Glomerular endothelial cell (primary cell): ENCODE measurements at regions not wholly inside any gene's neighbourhood (a gene's known extent, or its start where the extent isn't known, plus 50 kb on each side); places are given as distances from the start of the nearest gene placed in this dataset.
"Not testable (repeated sequence)": the region's sequence is repeated elsewhere in the genome, so short reads cannot be mapped to it uniquely, and the experiment has no call there.

Experiments used
- DNase-seq: peaks from one replicate; pipeline ENCODE4 v3.0.0-alpha.2; 2011; ENCODE audit warnings: low read depth, low spot score; ENCODE audit errors: extremely low read depth

DNA sequence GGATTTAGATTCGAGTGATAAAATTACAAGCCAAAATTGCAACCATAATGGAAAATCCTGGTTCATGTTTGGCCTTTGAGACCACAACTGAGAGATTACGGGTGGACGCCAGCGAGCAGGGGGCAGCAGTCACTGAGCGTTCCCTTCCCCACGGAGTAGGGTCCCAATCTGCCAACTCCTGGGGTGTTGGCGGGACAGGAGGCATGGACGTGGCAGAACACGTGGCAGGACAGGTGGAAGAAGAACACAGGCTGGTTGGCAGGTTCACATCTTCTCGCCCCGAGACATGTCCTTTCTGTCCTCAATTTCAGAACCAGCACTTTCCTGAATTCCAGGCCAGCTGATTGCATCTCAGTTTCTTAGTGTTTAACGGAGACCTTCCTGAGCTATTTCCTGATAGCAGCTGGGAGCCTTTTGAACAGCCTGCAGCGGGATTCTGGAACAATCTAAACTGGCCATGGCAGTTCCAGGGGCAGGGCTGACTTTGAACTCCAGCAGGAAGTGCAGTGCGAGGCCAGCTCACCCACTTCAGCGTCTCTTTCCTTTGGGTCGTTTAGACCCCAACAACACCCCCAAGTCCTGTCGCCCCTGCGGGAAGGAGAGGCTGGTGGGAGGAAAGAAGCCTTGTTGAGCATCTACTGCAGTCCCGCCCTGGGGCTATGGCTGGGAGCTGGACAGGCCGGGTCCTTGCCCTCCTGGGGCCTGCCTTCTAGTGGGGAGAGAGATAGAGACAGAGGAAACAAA, 159.1 kb upstream of the FOXF1 start:
- no peak for DNase-seq

DNA sequence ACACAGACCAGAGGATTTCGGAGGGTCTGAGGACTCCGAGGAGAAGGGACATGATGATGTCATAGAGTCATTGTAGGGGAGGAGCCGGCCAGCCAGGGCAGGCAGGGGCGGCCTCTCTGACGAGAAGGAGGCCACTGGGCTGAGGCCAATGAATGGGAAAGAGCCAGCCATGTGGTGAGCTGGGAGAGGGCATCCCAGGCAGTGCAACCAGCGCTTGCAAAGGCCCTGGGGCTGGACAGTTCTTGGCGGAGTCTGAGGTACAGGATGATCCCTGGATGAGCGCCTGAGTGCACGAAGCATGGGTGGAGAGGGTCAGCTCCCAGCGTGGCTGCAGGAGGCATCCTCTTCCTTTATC, 158.6 kb upstream of the FOXF1 start:
- not testable (repeated sequence) for DNase-seq

DNA sequence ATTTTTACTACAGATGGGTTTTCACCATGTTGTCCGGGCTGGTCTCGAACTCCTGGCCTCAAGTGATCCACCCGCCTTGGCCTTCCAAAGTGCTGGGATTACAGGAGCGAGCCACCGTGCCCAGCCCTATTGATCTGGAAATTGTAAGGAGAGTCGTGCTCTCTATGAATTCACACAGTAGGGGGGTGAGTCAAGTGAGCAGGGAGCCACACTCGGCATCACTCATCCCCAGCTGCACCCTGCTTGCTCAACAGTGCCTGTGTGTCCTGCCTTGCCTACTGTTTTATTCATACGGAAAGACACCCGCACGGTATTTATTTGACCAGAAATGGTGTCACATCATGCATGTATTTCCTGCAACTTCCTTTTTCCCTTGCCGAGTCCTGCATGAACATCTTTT, 157.2 kb upstream of the FOXF1 start:
- DNase-seq, result no peak

DNA sequence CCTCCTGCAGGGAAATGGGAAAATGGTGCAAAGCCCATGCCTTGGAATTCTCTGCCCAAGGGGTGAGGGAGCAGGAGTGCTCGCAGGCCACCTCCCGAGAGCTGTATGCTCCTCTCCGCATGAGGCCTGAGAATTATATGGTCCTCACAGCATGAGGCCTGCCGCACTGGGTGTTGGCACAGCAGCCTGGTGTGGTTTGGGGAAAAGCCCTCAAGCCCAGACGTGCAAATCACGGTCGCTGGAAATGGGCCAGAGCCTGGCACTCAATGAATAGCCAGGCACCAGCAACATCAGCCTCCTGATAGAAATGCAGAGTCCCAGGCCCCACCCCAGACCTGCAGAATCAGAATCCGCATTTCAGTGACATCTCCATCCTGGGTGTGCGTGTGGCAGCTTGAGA, 156.4 kb upstream of the FOXF1 start:
- DNase-seq, result no peak

DNA sequence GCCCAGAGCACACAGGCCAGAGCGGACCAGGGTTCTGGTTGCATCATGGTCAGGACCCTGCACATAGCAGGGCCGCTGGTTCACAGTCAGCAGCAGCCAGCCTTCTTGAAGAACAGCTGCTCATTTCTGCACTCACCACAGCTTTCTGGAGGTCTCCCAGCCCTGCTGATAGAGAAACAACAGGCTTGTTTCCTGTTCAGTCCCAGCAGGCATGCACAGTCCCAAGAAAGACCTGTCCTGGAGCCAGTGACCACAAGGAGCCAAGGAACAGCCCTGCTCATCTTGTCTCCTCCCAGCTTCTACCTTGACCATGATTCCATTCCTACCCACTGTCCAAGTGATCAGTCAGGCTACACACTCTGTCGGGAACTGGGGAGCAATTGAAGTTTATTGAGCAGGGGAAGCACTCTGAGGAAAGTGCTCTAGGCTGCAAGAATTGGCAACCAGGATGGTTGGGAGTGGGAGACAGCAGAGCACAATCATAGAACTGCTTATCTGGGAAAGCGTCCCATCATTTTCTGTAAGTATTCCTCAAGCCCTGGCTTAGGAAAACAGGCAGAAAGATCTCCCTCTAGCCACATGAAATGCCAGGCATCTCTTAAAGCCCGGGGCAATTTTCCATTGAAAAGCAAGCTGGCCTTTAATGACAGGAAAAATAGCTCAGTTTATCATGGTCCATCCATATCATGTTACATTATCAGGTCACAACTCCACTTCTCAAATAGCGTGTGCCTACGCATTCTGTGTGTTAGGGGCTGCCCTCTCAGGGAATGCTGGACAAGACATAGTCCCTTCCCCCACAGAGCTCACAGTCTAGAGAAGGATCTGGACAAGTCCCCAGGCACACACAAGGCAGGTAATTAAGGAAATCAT, 155.4 kb upstream of the FOXF1 start:
- DNase-seq, result no peak

DNA sequence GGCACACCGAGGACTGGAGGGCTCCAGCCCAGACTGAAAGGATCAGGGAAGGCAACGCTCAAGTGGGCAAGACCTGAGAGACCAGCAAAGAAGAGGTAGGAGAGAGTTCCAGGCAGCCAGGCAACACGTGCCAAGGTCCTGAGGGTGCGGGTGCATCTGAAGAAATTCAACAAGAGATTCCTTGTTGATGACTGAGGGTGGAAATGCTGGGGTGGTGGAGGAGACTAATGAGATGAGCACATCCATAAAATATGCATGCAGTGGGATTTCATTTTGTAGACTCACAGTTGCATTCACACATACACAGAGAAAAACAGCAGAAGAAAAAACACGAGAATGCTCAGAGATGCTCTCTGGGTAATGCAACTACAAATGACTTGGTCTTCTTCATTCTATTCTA, 154.8 kb upstream of the FOXF1 start:
- DNase-seq, result no peak

DNA sequence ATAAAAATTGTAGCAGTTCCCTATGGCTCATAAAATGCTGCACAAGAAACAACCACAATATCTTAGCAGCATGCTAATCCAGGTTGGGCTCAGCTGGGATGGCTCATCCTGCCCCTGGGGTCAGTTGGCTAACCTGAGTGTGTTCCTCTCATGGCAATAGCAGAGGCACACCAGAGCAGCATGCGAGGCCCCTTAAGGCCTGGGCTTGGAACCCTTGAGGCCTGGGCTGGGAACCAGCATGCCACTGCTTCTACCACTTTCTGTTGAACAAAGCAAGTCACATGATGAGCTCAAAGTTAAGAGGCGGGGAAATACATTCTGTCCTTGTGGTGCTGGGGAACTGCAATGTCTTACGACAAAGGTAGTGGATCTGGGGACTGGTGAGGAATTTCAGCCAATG, 154.4 kb upstream of the FOXF1 start:
- DNase-seq, result no peak

DNA sequence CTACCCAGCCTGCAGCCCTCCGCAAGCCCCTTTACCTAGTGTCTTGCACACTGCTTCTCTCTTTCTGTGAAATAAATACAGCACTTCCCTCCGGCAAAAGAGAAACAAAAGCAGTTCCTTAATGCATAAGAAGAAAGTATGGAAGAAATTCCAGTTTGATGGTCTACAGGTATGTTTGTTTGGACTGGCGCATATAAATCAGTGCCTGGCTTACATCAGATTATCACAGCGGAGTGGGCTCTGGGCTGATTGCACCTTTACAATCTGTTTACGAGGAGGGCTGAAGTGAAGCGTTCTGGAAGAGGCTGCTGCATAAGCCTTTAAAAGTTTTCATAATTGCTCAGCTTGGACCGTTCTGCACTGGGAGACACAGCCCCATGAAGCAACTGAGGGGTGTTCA, 153.5 kb upstream of the FOXF1 start:
- DNase-seq, result no peak

DNA sequence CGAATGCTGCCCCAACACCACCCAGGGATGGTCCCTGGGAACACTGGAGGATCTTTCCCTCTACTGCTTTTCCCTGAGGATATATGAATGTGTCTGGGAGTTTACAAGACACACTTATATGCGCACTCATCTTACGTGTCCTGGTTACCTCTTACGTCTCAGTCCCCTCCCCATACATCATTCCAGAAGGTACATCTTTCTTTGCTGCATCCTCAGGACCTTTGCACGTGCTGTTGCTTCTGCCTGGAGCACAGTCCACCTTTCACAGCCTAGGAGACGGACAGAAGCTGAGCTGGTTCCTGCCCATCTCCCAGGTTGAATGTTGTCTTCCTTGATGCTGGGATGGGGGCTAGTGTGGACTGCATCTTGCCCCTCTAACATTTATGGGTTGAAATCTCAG, 153.0 kb upstream of the FOXF1 start:
- no peak for DNase-seq

DNA sequence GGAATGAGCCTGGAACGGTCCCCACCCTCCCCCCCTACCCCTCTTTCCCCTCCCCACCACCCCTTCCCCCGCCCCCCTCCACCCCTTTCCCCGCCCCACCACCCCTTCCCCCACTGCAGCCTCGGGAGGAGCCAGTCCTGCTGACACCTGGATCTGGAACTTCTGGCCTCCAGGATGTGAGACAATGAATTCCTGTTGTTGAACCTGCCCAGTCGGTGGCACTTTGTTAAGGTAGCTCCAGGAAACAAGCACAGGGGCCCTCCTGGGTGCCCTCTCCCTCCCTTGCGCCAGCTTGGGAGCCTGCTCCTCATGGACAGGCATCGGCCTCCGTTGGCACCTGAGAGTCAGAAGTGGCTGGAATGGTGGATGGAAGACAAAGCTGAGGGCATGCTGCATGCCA, 152.4 kb upstream of the FOXF1 start:
- no peak for DNase-seq

DNA sequence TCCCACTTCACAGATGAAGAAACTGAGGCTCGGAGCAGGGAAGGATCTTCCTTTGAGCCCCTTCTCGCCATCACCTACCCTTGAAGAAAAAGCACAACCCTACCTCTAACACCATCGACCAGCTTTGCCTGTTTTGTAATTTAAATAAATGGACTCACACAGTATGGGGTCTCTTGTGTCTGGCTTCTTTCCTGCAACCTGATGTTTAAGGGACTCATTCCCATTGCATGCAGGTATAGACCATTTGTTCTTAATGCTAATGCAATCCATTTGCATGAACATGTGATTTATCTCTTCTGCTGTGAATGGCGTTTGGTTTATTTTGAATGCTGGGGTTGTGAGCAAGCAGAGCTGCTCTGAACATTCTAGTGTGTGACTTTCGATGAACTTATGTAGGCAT, 150.8 kb upstream of the FOXF1 start:
- no peak for DNase-seq

DNA sequence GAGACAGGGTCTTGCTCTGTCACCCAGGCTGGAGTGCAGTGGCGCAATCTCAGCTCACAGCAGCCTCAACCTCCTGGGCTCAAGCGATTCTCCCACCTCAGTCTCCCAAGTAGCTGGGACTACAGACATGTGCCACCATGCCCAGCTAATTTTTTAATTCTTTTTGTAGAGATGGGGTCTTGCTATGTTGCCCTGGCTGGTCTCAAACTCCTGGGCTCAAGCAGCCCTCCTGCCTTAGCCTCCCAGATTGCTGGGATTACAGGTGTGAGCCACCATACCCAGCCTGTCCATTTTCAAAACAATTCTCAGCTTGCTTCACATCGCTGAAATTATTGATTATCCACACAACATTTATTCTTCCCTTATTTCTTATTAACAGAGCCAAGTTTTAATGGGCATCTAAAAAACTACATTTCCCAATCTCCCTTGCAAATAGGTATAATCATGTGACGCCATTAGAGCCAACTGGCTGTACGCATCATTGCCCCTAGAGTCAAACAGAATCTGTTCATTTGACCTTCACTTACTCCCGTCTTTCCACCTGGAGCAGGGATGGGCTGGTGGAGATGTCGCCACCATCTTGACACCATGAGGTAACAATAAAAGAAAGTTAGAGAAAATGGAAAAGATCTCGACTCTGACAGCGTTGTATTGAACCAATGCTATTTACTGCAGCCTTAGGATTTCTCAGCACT, 148.0 kb upstream of the FOXF1 start:
- DNase-seq, result no peak

DNA sequence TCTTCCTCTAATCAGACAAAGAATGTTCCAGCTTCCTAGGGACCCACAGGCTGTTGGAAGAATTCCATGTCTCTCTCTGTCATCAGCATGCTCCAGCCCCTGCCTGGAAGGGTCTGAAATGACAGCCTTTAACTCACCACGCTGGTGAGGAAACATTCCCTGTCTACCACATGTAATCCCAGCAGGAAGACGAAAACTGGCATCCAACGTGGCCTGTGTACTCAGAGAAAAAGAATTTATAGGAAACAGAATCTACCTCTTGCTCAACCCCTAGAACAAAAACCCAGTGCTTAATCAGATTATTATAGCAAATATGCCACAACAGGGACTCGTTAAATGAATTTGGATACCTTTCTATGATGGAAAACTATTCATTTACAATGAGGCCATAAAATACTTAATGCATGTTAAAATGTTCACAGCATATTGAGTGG, 147.3 kb upstream of the FOXF1 start:
- no peak for DNase-seq

DNA sequence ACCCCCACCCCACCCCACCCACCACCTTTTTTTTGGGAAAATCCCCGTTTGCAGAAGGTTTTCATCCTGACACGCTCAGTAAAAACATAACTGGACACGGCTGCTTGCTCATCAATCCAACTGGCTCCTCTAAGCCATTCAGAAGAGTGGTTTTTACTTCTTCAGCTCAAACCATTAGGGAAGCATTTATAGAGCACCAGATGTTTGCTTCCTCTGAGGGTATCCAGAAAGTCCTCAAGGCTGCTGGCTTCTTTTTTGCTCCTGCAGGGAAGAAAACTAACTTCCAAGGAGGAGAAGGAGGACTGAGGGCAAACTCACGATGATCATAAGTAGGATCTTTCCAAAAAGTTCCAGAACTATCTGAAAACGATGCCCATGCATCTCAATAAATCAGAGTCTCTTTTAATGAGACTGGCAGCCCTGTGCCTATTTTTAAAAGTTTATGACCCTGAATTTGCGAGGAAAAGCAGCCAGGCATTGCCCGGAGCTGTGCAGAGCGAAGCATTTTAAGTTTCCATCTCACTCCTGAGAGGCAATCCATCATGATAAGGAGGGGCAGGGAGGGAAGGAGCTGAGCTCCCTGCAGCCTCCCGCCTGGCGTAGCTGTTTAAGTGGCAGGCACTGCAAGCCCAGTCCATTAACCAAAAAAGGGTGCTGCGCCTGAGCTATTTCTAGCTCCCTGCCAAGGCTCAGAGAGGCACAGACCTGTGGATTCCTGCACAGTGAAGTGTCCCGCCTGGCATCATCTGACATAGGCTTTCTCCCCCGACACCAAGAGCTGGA, 146.3 kb upstream of the FOXF1 start:
- no peak for DNase-seq

DNA sequence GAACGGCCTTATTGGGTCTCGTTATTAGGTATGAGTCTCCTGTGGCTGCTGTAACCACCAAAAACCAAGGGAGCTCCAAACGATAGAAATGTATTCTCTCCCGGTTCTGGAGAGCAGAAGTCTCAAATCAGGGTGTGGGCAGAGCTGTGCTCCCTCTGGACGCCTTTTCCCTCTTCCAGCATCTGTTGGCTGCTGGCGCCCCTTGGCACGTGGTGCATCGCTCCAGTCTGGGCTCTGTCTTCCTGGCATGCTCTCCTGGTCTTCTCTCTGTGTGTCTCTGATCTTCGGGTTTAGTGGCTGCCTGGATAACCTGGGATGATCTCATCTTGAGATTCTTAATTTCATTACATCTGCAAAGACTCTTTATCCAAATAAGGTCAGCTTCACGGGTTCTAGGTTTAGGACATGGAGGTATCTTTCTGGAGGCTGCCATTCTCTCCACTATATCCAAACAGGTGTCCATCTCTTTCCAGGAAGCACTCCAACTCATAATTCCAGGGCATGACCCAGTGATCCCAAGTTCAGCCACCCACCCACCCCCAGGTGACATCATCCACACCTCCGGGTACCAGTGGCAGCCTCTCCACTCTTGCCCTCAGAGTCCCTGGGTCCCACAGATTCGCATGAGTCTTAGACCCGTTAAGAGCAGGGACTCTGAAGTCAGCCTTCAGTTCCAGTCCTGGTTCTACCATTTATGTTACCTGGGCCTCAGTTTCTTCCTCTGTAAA, 145.5 kb upstream of the FOXF1 start:
- no peak for DNase-seq

DNA sequence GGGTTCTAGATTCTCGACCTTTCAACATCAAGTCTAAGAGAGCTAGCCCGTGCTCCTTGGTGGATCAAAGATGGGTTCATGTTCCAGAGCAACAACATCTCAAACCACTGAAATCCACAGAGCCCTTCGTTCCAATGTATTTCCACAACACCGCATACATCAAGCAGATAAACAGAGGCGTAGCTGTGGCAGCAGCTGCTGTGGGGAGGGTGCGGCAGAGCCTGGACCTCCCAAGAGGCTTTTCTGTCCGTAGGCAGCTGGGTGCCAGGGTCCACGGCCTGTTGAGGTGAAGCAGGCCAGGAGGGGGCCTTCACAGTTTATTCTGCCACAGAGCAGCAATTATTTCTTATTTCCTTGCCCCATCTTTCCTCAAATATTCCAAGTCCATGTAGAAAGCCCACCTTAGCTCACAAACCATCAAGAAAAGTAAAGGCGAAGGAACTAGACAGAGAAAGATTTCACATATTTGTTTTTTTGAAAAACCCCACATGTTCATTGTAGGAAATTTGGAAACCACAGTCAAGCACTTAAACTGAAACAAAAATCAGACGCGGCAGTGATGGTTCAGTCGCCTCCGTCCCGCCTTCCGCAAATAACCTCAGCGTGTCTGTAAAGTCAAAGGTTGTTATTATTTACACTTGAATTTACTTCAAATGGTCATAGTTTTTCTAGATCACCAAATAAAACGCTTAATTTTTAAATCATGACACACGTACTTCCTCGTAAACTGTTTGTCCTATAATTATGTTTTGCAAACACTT, 144.6 kb upstream of the FOXF1 start:
- no peak for DNase-seq

DNA sequence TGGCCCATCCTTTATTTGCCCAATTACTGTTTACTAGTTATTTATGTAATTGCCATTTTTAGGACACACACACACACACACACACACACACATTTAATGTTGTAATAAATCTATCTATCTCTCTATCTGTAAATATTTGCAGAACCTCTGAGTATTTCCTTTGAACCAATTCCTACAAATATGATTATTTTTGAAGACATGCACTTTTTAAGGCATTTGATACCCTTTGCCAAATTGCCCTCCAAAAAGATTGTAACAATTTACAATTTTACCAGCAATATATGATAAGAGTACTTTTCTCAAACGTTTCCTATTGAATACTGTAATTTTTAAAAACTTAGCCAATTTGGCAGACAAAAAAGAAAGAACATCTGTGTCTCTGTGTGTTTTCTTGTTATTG, 143.8 kb upstream of the FOXF1 start:
- DNase-seq, result no peak

DNA sequence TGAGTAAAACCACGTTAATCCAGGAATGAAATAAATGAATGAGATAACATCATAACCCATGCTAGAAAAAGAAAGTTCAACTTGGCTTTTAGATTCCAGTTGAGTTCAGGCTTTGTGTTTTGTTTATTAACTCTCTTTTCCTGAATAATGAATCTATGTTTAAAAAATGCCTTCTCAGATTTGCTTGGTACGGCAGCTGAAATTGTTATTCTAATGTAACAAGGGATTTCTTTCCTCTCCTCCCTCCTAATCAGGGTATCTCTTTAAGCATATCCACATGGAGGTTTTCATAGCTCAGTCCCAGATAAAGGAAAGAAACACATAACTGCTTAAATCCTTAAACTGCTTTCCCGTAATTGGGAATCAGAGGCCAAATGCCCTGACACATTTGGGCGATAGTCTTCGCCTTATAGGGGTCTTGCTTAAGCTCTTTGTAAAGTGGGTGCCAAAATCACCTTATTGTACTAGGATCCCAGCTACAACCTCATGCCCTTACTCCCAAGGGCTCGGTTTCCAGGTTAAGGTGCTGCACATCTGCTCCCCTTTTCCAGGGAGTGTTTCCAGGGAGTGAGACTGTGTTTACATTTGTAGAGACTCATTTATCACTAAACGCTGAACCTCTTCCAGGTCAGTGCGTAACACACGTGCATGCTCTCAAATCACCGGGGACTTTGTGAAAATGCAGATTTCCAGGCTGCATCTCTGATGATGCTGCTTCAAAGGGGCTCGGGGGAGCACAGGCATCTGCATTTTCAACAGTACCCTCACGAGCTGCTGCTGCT, 142.8 kb upstream of the FOXF1 start:
- DNase-seq, result no peak

DNA sequence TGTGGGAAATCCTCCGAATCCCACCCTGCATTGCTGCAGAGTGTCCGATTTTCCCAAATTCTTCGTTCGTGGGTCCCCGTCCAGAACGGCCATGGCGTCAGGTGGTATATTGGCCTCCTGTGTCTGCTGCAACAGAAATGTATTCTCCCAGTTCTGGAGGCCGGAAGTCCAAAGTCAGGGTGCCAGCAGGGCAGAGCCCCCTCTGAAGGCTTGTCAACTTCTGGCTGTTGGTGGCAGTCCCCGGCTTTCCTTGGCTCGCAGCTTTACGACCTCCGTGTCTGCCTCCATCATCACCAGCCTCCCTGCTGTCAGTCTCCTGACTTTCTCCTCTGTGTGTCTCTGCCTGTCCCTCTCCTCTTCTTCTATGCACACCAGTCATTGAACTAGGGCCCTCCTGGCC, 142.1 kb upstream of the FOXF1 start:
- DNase-seq, result no peak
